Vagina (tissue), 2 donors: ENCODE measurements at regions not wholly inside any gene's neighbourhood (a gene's known extent, or its start where the extent isn't known, plus 50 kb on each side); places are given as distances from the start of the nearest gene placed in this dataset.

Experiments used
- DNase-seq, 2 donors: peaks; one replicate each; pipeline ENCODE4 v3.0.0-alpha.2; 2017; ENCODE audit errors: extremely low spot score in 2 of 2
- H3K27ac ChIP-seq: fragments of 200-600 bp; sonication (generic); one replicate; pipeline ENCODE4 v1.5.1; 2019
- H3K27me3 ChIP-seq: fragments of 200-600 bp; sonication (generic); one replicate; pipeline ENCODE4 v1.5.1; 2019
- H3K36me3 ChIP-seq, 2 donors: fragments of 200-600 bp; sonication (generic); one replicate each; pipeline ENCODE4 v1.5.1; 2017 to 2019
- H3K4me1 ChIP-seq: fragments of 200-600 bp; sonication (generic); one replicate; pipeline ENCODE4 v1.5.1; 2019
- H3K4me3 ChIP-seq, 2 donors: fragments of 200-600 bp; sonication (generic); 1 replicate in 1 of 2; 2 replicates in 1 of 2; pipeline ENCODE4 v1.5.1; 2016 to 2019
- H3K9me3 ChIP-seq: fragments of 200-600 bp; sonication (generic); one replicate; pipeline ENCODE4 v1.5.1; 2019
- CTCF ChIP-seq, 3 experiments: fragments of 450-650 bp in 2 of 3; fragments of 200-600 bp in 1 of 3; sonication (generic) in 1 of 3; IDR thresholded peaks; one replicate each; pipeline ENCODE4 v1.5.1; 2017 to 2019; ENCODE audit warnings: antibody characterized with exemption in 3 of 3, mild to moderate bottlenecking in 2 of 3, moderate library complexity in 2 of 3
- POLR2A ChIP-seq, 2 donors: fragments of 450-650 bp; IDR thresholded peaks; one replicate each; pipeline ENCODE4 v1.6.1; 2017; ENCODE audit warnings: antibody characterized with exemption in 2 of 2, mild to moderate bottlenecking in 2 of 2, moderate library complexity in 2 of 2
- POLR2AphosphoS5 ChIP-seq, 2 donors: sonication (generic); formaldehyde crosslinking; IDR thresholded peaks; one replicate each; pipeline ENCODE4 v1.9.0; 2017; ENCODE audit warnings: antibody characterized with exemption in 2 of 2, mild to moderate bottlenecking in 2 of 2, low read depth in 1 of 2; ENCODE audit not compliant: insufficient read depth in 1 of 2
- intact Hi-C: fragments of 100-400 bp; cut with DNase I; formaldehyde crosslinking; loops from one replicate; pipeline ENCODE4 v1.15.1; 2023

- Histone ChIP-seq H3K36me3 (no peaks in the 10 kb centered on the region), H3K4me3 (no peak overlapping the region), H3K27ac (no peak overlapping the region), H3K4me1 (no peaks in the 10 kb centered on the region), H3K27me3 (no peaks in the 10 kb centered on the region), H3K9me3 (no peaks in the 10 kb centered on the region)
- TF ChIP-seq CTCF (IDR thresholded peaks at IDR 0.05) (no peak), POLR2AphosphoS5 (IDR thresholded peaks at IDR 0.05; ENCODE audit: insufficient read depth in 1 of 2, low read depth in 1 of 2) (no peak), POLR2A (IDR thresholded peaks at IDR 0.05) (no peak)
- intact Hi-C loops: no loop called here
- DNase-seq: no peak
These were observed 520.9 kb downstream of the CPS1 start for GRCh38 chr2:211077216-211077767.

GRCh38 chr2:211084352-211084751, 528.0 kb downstream of the CPS1 start:
- no peaks in the 10 kb centered on the region for H3K36me3 ChIP-seq
- no peaks in the 10 kb centered on the region for H3K27me3 ChIP-seq
- no peak for DNase-seq
- H3K4me1 ChIP-seq: no peaks in the 10 kb centered on the region
- no peak for TF ChIP-seq POLR2AphosphoS5 (IDR thresholded peaks at IDR 0.05; ENCODE audit: insufficient read depth in 1 of 2, low read depth in 1 of 2)
- TF ChIP-seq POLR2A (IDR thresholded peaks at IDR 0.05): no peak
- no peak for TF ChIP-seq CTCF (IDR thresholded peaks at IDR 0.05)
- intact Hi-C loops: no loop called here
- H3K4me3 ChIP-seq: no peak overlapping the region
- H3K9me3 ChIP-seq: no peaks in the 10 kb centered on the region
- no peak overlapping the region for H3K27ac ChIP-seq

- Histone ChIP-seq H3K4me3 (no peak overlapping the region), H3K27me3 (no peaks in the 10 kb centered on the region), H3K36me3 (no peaks in the 10 kb centered on the region), H3K9me3 (no peaks in the 10 kb centered on the region), H3K4me1 (no peaks in the 10 kb centered on the region), H3K27ac (no peak overlapping the region)
- intact Hi-C loops: no loop called here
- no peak for DNase-seq
- TF ChIP-seq POLR2A (IDR thresholded peaks at IDR 0.05) (no peak), POLR2AphosphoS5 (IDR thresholded peaks at IDR 0.05; ENCODE audit: insufficient read depth in 1 of 2, low read depth in 1 of 2) (no peak), CTCF (IDR thresholded peaks at IDR 0.05) (peak in 1 of 3 experiments; percentile 24)
These were observed 528.8 kb downstream of the CPS1 start for GRCh38 chr2:211085056-211085680.

GRCh38 chr2:211086049-211086448, 529.6 kb downstream of the CPS1 start:
- intact Hi-C loops: no loop called here
- no peaks in the 10 kb centered on the region for H3K4me1 ChIP-seq
- DNase-seq: no peak
- no peaks in the 10 kb centered on the region for H3K27me3 ChIP-seq
- H3K36me3 ChIP-seq: no peaks in the 10 kb centered on the region
- no peaks in the 10 kb centered on the region for H3K9me3 ChIP-seq
- TF ChIP-seq CTCF (IDR thresholded peaks at IDR 0.05) (no peak), POLR2A (IDR thresholded peaks at IDR 0.05) (no peak), POLR2AphosphoS5 (IDR thresholded peaks at IDR 0.05; ENCODE audit: insufficient read depth in 1 of 2, low read depth in 1 of 2) (no peak)
- no peak overlapping the region for H3K27ac ChIP-seq
- H3K4me3 ChIP-seq: no peak overlapping the region

GRCh38 chr2:211089127-211089526, 532.7 kb downstream of the CPS1 start:
- Histone ChIP-seq H3K4me1 (no peaks in the 10 kb centered on the region), H3K9me3 (no peaks in the 10 kb centered on the region), H3K27ac (no peak overlapping the region), H3K27me3 (no peaks in the 10 kb centered on the region), H3K36me3 (no peaks in the 10 kb centered on the region), H3K4me3 (no peak overlapping the region)
- TF ChIP-seq CTCF (IDR thresholded peaks at IDR 0.05) (no peak), POLR2A (IDR thresholded peaks at IDR 0.05) (no peak), POLR2AphosphoS5 (IDR thresholded peaks at IDR 0.05; ENCODE audit: insufficient read depth in 1 of 2, low read depth in 1 of 2) (no peak)
- intact Hi-C loops: no loop called here
- no peak for DNase-seq
